Tibial nerve (tissue), 4 donors: ENCODE measurements at regions not wholly inside any gene's neighbourhood (a gene's known extent, or its start where the extent isn't known, plus 50 kb on each side); places are given as distances from the start of the nearest gene placed in this dataset.
A peak's percentile ranks its signal among the peaks of the same experiment; 100 is the strongest.

Experiments
- DNase-seq, 2 donors: peaks; one replicate each; pipeline ENCODE4 v3.0.0-alpha.2; 2019; ENCODE audit warnings: low spot score in 2 of 2
- H3K27ac ChIP-seq, 4 donors: fragments of 200-600 bp; sonication (generic) in 3 of 4; one replicate each; pipeline ENCODE4 v1.5.1; 2017 to 2019; ENCODE audit warnings: mild to moderate bottlenecking in 1 of 4
- H3K27me3 ChIP-seq, 2 donors: fragments of 200-600 bp; sonication (generic) in 1 of 2; one replicate each; pipeline versions ENCODE4 v1.5.1 to v1.6.0; 2017 to 2019
- H3K36me3 ChIP-seq, 3 donors: fragments of 200-600 bp; sonication (generic); one replicate each; pipeline ENCODE4 v1.5.1; 2018 to 2019
- H3K4me1 ChIP-seq, 4 donors: fragments of 200-600 bp; sonication (generic) in 3 of 4; one replicate each; pipeline ENCODE4 v1.5.1; 2017 to 2019
- H3K4me3 ChIP-seq, 4 donors: fragments of 200-600 bp; sonication (generic) in 3 of 4; one replicate each; pipeline ENCODE4 v1.5.1; 2017 to 2019; ENCODE audit warnings: mild to moderate bottlenecking in 1 of 4, moderate library complexity in 1 of 4
- H3K9me3 ChIP-seq, 4 donors: fragments of 200-600 bp; sonication (generic) in 3 of 4; one replicate each; pipeline ENCODE4 v1.5.1; 2017 to 2019
- CTCF ChIP-seq, 5 experiments: fragments of 200-600 bp in 3 of 5; fragments of 450-650 bp in 2 of 5; sonication (generic) in 3 of 5; IDR thresholded peaks; one replicate each; pipeline ENCODE4 v1.5.1; 2016 to 2019; ENCODE audit warnings: antibody characterized with exemption in 5 of 5, mild to moderate bottlenecking in 3 of 5, moderate library complexity in 2 of 5
- EP300 ChIP-seq, 2 donors: sonication (generic); formaldehyde crosslinking; IDR thresholded peaks; one replicate each; pipeline ENCODE4 v1.6.1; 2017; ENCODE audit warnings: antibody characterized with exemption in 2 of 2, mild to moderate bottlenecking in 1 of 2
- POLR2A ChIP-seq, 2 donors: fragments of 450-650 bp; IDR thresholded peaks; one replicate each; pipeline ENCODE4 v1.6.1; 2017; ENCODE audit warnings: antibody characterized with exemption in 2 of 2, mild to moderate bottlenecking in 2 of 2, moderate library complexity in 2 of 2
- WGBS, 2 donors: methylation state at CpG; one replicate each; pipeline ENCODE4 v1.1.5; 2018; 5-methylcytosine and 5-hydroxymethylcytosine counted together

DNA sequence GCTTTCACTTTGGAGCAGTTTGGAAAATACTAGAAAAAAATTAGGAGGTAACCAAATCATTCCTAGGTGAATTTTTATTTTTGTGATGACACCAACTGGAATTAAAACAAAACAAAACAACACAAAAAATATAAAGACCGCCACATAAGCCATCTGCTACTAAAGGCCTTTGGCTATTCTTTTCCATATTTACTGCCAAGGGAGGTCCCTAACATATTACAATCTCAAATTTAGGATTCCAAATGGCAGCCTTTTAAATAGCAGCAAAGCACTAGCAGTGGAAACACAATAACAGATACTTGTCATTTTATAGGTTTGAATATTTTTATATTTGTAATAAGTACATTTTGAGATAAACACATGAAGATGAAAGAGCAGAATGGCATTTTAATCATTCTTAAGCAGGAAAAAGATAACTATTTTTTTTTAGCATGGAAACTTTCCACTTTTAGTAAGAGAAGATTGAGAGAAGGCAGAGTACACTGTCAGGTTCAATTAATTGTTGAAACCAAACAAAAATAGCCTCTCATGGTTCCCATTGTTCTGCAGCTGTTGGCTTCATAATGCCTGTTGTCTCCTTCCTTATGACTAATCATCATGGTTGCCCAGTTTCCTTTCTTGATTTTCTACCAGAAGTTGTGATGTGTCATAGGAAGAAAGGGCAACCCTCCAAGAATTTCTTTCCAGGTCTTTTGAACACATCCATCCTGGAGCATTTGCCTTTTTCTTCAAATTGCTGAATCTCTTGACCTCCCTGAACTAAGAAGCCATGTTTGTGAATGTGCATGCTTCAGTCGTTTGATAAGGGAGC is 219.0 kb upstream of the EMCN start:
- TF ChIP-seq POLR2A (IDR thresholded peaks at IDR 0.05) (no peak), EP300 (IDR thresholded peaks at IDR 0.05) (peak in 1 of 2 donors; percentile 67)
- peak in 1 of 2 donors; percentile 15 for DNase-seq
- H3K27ac ChIP-seq, result peak overlapping the region in 1 of 4 donors; percentile 34
- H3K27me3 ChIP-seq, result no peaks in the 10 kb centered on the region
- H3K9me3 ChIP-seq, result peaks cover 0 to 3% (median 0%) of the 10 kb centered on the region in 4 donors
- no peak overlapping the region for H3K4me3 ChIP-seq
- WGBS, 2 donors, result 40 to 43% methylated on average over 2 of the region's 2 CpGs
- peaks cover 0 to 6% (median 0%) of the 10 kb centered on the region in 4 donors for H3K4me1 ChIP-seq
- H3K36me3 ChIP-seq, result no peaks in the 10 kb centered on the region

- H3K4me1 ChIP-seq, result no peaks in the 10 kb centered on the region
- no peak overlapping the region for H3K4me3 ChIP-seq
- no peaks in the 10 kb centered on the region for H3K36me3 ChIP-seq
- H3K27me3 ChIP-seq, result no peaks in the 10 kb centered on the region
- H3K27ac ChIP-seq, result no peak overlapping the region
- peaks cover 0 to 7% (median under 1%) of the 10 kb centered on the region in 4 donors for H3K9me3 ChIP-seq
- 77 to 89% methylated on average over 4 of the region's 4 CpGs for WGBS, 2 donors
- TF ChIP-seq CTCF (IDR thresholded peaks at IDR 0.05) (no peak), EP300 (IDR thresholded peaks at IDR 0.05) (no peak)
- no peak for DNase-seq
These were observed 211.0 kb upstream of the EMCN start for GRCh38 chr4:100728861-100729260.

- Histone ChIP-seq H3K9me3 (peaks cover 0 to 7% (median 0%) of the 10 kb centered on the region in 4 donors), H3K36me3 (no peaks in the 10 kb centered on the region), H3K27me3 (no peaks in the 10 kb centered on the region), H3K4me1 (peaks cover 0 to 6% (median 0%) of the 10 kb centered on the region in 4 donors), H3K4me3 (no peak overlapping the region), H3K27ac (no peak overlapping the region)
- 79 to 85% methylated on average over 3 of the region's 3 CpGs for WGBS, 2 donors
- TF ChIP-seq POLR2A (IDR thresholded peaks at IDR 0.05), result no peak
- TF ChIP-seq EP300 (IDR thresholded peaks at IDR 0.05), result no peak
- TF ChIP-seq CTCF (IDR thresholded peaks at IDR 0.05), result no peak
- DNase-seq, result no peak
These were observed 205.1 kb upstream of the EMCN start for GRCh38 chr4:100722866-100723459.

DNA sequence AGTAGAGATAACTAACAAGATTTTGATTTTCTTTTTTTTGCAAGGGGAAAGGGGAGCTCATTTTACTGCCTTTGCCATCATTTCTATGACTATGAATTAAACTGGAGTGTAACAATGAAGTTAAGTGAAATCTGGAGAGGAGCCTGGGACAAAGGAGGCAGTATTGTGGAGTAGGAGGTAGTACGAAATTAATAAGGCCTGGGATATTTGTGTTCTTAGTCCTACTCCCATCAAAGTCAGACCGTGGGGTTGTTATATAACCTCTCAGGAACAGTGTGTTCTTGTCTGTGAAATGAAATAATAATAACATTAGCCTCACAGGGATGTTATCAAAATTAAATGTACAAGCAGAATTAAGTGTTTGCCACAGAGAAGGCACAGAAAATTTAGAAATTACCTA is 204.3 kb upstream of the EMCN start:
- no peak for DNase-seq
- Histone ChIP-seq H3K27me3 (no peaks in the 10 kb centered on the region), H3K9me3 (peaks cover 0 to 7% (median 0%) of the 10 kb centered on the region in 4 donors), H3K4me3 (no peak overlapping the region), H3K4me1 (peaks cover 0 to 6% (median 0%) of the 10 kb centered on the region in 4 donors), H3K27ac (no peak overlapping the region), H3K36me3 (no peaks in the 10 kb centered on the region)
- 21 to 28% methylated on average over 2 of the region's 2 CpGs for WGBS, 2 donors
- TF ChIP-seq CTCF (IDR thresholded peaks at IDR 0.05), result no peak
- no peak for TF ChIP-seq EP300 (IDR thresholded peaks at IDR 0.05)
- TF ChIP-seq POLR2A (IDR thresholded peaks at IDR 0.05), result no peak

GRCh38 chr4:100721490-100721889 is 203.7 kb upstream of the EMCN start:
- TF ChIP-seq CTCF (IDR thresholded peaks at IDR 0.05) (no peak), EP300 (IDR thresholded peaks at IDR 0.05) (no peak)
- H3K27ac ChIP-seq, result no peak overlapping the region
- H3K4me3 ChIP-seq, result no peak overlapping the region

More at GRCh38 chr4:100721490-100721889, 203.7 kb upstream of the EMCN start:
- Histone ChIP-seq H3K36me3 (no peaks in the 10 kb centered on the region), H3K4me1 (peaks cover 0 to 6% (median 0%) of the 10 kb centered on the region in 4 donors), H3K27me3 (no peaks in the 10 kb centered on the region), H3K9me3 (peaks cover 0 to 7% (median 0%) of the 10 kb centered on the region in 4 donors)
- DNase-seq, result no peak
